Liver (tissue), 3 donors: ENCODE measurements at regions not wholly inside any gene's neighbourhood (a gene's known extent, or its start where the extent isn't known, plus 50 kb on each side); places are given as distances from the start of the nearest gene placed in this dataset.

Experiments used
- CTCF ChIP-seq: fragments of 150-350 bp; IDR thresholded peaks from 2 replicates; pipeline ENCODE4 v1.5.1; 2017; ENCODE audit warnings: improper control_type of control experiment, low read depth, low read length; ENCODE audit not compliant: missing input control
- HNF4G ChIP-seq: IDR thresholded peaks from 2 replicates; pipeline ENCODE4 v1.6.1; 2016; ENCODE audit warnings: antibody characterized with exemption
- JUND ChIP-seq, 2 donors: IDR thresholded peaks; 2 replicates each; pipeline ENCODE4 v1.6.1; 2016; ENCODE audit warnings: antibody characterized with exemption in 2 of 2
- MAX ChIP-seq: IDR thresholded peaks from 2 replicates; pipeline ENCODE4 v1.6.1; 2016; ENCODE audit warnings: antibody characterized with exemption
- RAD21 ChIP-seq, 2 donors: IDR thresholded peaks; 2 replicates each; pipeline ENCODE4 v1.6.1; 2016; ENCODE audit warnings: antibody characterized with exemption in 2 of 2, mild to moderate bottlenecking in 2 of 2
- SP1 ChIP-seq: IDR thresholded peaks from 2 replicates; pipeline ENCODE4 v1.6.1; 2018; ENCODE audit warnings: antibody characterized with exemption, mild to moderate bottlenecking
- TAF1 ChIP-seq: conservative IDR thresholded peaks from 2 replicates; pipeline ENCODE4 v1.6.1; 2016; ENCODE audit warnings: antibody characterized with exemption, mild to moderate bottlenecking
- YY1 ChIP-seq: IDR thresholded peaks from 2 replicates; pipeline ENCODE4 v1.6.1; 2016; ENCODE audit warnings: antibody characterized with exemption, mild to moderate bottlenecking
- TF ChIP-seq, protein P1 (sequence below): IDR thresholded peaks from 2 replicates; pipeline ENCODE4 v1.6.1; 2016; ENCODE audit warnings: antibody characterized with exemption
- donor health status: healthy.
- donor health status: healthy.

- TF ChIP-seq MAX (no peak), SP1 (no peak), CTCF (no peak), HNF4G (no peak), JUND (IDR thresholded peaks at IDR 0.05) (no peak), TAF1 (no peak), YY1 (no peak), RAD21 (IDR thresholded peaks at IDR 0.05) (peak in 1 of 2 donors; percentile 25)
- TF ChIP-seq, protein P1, sequence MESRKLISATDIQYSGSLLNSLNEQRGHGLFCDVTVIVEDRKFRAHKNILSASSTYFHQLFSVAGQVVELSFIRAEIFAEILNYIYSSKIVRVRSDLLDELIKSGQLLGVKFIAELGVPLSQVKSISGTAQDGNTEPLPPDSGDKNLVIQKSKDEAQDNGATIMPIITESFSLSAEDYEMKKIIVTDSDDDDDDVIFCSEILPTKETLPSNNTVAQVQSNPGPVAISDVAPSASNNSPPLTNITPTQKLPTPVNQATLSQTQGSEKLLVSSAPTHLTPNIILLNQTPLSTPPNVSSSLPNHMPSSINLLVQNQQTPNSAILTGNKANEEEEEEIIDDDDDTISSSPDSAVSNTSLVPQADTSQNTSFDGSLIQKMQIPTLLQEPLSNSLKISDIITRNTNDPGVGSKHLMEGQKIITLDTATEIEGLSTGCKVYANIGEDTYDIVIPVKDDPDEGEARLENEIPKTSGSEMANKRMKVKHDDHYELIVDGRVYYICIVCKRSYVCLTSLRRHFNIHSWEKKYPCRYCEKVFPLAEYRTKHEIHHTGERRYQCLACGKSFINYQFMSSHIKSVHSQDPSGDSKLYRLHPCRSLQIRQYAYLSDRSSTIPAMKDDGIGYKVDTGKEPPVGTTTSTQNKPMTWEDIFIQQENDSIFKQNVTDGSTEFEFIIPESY, result no peak
Observed at GRCh38 chrX:145910017-145910416, 92.4 kb downstream of the SLITRK2 start.
